Mesothelial cell of epicardium (in vitro differentiated cells): ENCODE measurements at regions not wholly inside any gene's neighbourhood (a gene's known extent, or its start where the extent isn't known, plus 50 kb on each side); places are given as distances from the start of the nearest gene placed in this dataset.
A peak's percentile ranks its signal among the peaks of the same experiment; 100 is the strongest.

ENCODE experiments used
- DNase-seq, 2 experiments: peaks; one replicate each; pipeline ENCODE4 v3.0.0; 2021; ENCODE audit warnings: low spot score in 2 of 2; ENCODE audit not compliant: unreplicated experiment in 2 of 2
- H3K27ac Mint-ChIP-seq: 2 replicates; pipeline ENCODE4 v1.8.0; 2021; ENCODE audit warnings: mixed read lengths
- H3K27me3 Mint-ChIP-seq: 2 replicates; pipeline ENCODE4 v1.8.0; 2021; ENCODE audit warnings: low read depth, mixed read lengths
- H3K36me3 Mint-ChIP-seq: 2 replicates; pipeline ENCODE4 v1.8.0; 2021; ENCODE audit warnings: mixed read lengths
- H3K4me1 Mint-ChIP-seq: 2 replicates; pipeline ENCODE4 v1.8.0; 2021; ENCODE audit warnings: mixed read lengths
- H3K4me3 Mint-ChIP-seq: 2 replicates; pipeline ENCODE4 v1.8.0; 2021; ENCODE audit warnings: mild to moderate bottlenecking, moderate library complexity, mixed read lengths
- H3K9me3 Mint-ChIP-seq: 2 replicates; pipeline ENCODE4 v1.8.0; 2021; ENCODE audit warnings: mixed read lengths
- CTCF ChIP-seq: fragments of 200-600 bp; sonication (generic); IDR thresholded peaks from one replicate; pipeline ENCODE4 v1.5.0; 2021; ENCODE audit warnings: antibody characterized with exemption; ENCODE audit not compliant: unreplicated experiment

GRCh38 chr1:218698141-218698540 lies 353.0 kb downstream of the TGFB2 start:
- H3K36me3 Mint-ChIP-seq: no peaks in the 10 kb centered on the region
- no peak overlapping the region for H3K27ac Mint-ChIP-seq
- H3K9me3 Mint-ChIP-seq: no peaks in the 10 kb centered on the region
- no peaks in the 10 kb centered on the region for H3K27me3 Mint-ChIP-seq
- peaks cover 33% of the 10 kb centered on the region for H3K4me1 Mint-ChIP-seq
- TF ChIP-seq CTCF: no peak
- no peak for DNase-seq
- no peak overlapping the region for H3K4me3 Mint-ChIP-seq

GRCh38 chr1:218699421-218699820 lies 354.3 kb downstream of the TGFB2 start:
- TF ChIP-seq CTCF: no peak
- DNase-seq: no peak
- no peaks in the 10 kb centered on the region for H3K9me3 Mint-ChIP-seq
- H3K36me3 Mint-ChIP-seq: no peaks in the 10 kb centered on the region
- H3K27me3 Mint-ChIP-seq: no peaks in the 10 kb centered on the region
- peaks cover 32% of the 10 kb centered on the region for H3K4me1 Mint-ChIP-seq
- H3K4me3 Mint-ChIP-seq: no peak overlapping the region
- H3K27ac Mint-ChIP-seq: peak overlapping the region; percentile 32

- peaks cover 27% of the 10 kb centered on the region for H3K4me1 Mint-ChIP-seq
- no peak overlapping the region for H3K4me3 Mint-ChIP-seq
- no peaks in the 10 kb centered on the region for H3K27me3 Mint-ChIP-seq
- H3K27ac Mint-ChIP-seq: peak overlapping the region; percentile 32
- DNase-seq: no peak
- TF ChIP-seq CTCF: no peak
- H3K9me3 Mint-ChIP-seq: no peaks in the 10 kb centered on the region
- no peaks in the 10 kb centered on the region for H3K36me3 Mint-ChIP-seq
Observed at GRCh38 chr1:218699865-218700264, 354.7 kb downstream of the TGFB2 start.

- H3K27ac Mint-ChIP-seq: no peak overlapping the region
- H3K36me3 Mint-ChIP-seq: no peaks in the 10 kb centered on the region
- no peaks in the 10 kb centered on the region for H3K27me3 Mint-ChIP-seq
- peaks cover 27% of the 10 kb centered on the region for H3K4me1 Mint-ChIP-seq
- TF ChIP-seq CTCF: no peak
- no peak for DNase-seq
- H3K9me3 Mint-ChIP-seq: no peaks in the 10 kb centered on the region
- no peak overlapping the region for H3K4me3 Mint-ChIP-seq
Observed at GRCh38 chr1:218700666-218701065, 355.5 kb downstream of the TGFB2 start.

GRCh38 chr1:218701131-218701530 lies 356.0 kb downstream of the TGFB2 start:
- Mint-ChIP-seq H3K9me3 (no peaks in the 10 kb centered on the region), H3K27me3 (no peaks in the 10 kb centered on the region), H3K27ac (no peak overlapping the region), H3K36me3 (no peaks in the 10 kb centered on the region), H3K4me3 (no peak overlapping the region), H3K4me1 (peaks cover 30% of the 10 kb centered on the region)
- TF ChIP-seq CTCF: no peak
- no peak for DNase-seq

GRCh38 chr1:218702775-218703174 lies 357.6 kb downstream of the TGFB2 start:
- Mint-ChIP-seq H3K27me3 (no peaks in the 10 kb centered on the region), H3K4me1 (peaks cover 32% of the 10 kb centered on the region), H3K9me3 (no peaks in the 10 kb centered on the region), H3K4me3 (no peak overlapping the region), H3K27ac (no peak overlapping the region), H3K36me3 (no peaks in the 10 kb centered on the region)
- TF ChIP-seq CTCF: no peak
- DNase-seq: no peak
